ENCODE measurements at regions not wholly inside any gene's neighbourhood (a gene's known extent, or its start where the extent isn't known, plus 50 kb on each side); places are given as distances from the start of the nearest gene placed in this dataset.

DNA sequence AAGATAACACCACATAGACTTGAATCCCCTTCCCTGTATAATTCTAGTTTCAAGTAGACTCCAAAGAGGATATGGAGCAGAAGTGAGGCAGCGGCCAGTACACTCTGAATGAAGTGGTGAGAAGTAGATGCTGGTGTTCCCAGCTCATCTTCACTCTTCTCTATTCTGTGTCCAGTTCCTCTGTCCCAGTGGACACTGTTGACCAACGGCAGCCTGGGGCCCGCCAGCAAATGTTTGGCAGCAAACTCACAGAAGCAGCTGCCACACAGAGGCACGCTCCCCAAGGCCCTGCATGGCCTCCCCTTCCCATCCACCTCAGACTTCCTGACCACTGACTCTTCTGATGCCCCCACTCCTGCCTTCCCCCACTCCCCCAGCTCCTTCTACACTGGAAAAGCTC, 358.9 kb upstream of the ID4 start:
- Histone ChIP-seq H3K27me3 (ENCODE audit: control insufficient read depth, insufficient read depth, low read length) (no peaks in the 10 kb centered on the region), H3K36me3 (ENCODE audit: insufficient read depth, low read length) (no peaks in the 10 kb centered on the region), H3K4me1 (ENCODE audit: control insufficient read depth, insufficient read depth, low read length) (peaks cover 10% of the 10 kb centered on the region), H3K9ac (ENCODE audit: low read depth, low read length) (no peak overlapping the region), H3K4me3 (ENCODE audit: low read length) (no peak overlapping the region), H3K4me2 (ENCODE audit: low read length) (no peak overlapping the region), H3K9me3 (replicated peaks; ENCODE audit: low read length) (no peaks in the 10 kb centered on the region)

DNA sequence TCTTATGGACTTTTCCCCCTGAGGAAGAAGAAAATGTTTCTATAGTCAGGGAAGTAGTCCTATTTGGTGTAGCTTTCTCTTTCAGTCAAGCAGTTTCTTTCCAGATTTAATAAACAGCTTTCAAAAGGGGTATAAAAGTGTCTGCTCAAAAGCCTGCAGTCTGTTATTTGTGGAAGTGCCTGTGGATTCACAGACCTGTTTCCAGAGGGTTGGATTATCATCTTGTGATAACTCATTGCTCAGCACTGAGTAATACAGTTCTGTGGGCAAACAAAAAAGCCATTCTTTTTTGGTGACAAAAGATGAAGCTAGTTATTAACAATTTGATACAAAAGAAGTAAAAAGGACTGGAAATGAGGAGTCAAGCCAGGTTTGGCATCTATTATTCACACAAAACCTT, 358.2 kb upstream of the ID4 start:
- Histone ChIP-seq H3K4me3 (ENCODE audit: low read length) (no peak overlapping the region), H3K4me2 (ENCODE audit: low read length) (no peak overlapping the region), H3K36me3 (ENCODE audit: insufficient read depth, low read length) (no peaks in the 10 kb centered on the region)

DNA sequence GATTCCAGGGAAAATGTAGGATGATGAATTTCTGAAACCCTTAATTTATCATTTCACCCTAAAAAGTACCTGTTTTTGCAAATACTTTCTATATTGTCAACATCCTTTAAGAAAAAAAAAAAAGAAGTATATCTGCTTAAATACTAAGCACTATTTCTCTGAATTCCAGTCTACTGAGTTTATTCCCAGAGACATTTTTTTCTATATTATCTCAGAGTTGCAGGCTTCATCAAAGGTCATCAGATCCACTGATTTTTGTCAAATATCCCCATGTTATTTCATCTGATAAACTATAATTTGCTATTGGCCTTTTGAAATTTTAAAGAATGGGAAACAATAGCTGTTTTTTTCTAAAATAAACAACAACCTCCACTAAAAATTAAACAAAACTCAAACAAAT, 357.6 kb upstream of the ID4 start:
- Histone ChIP-seq H3K9me3 (replicated peaks; ENCODE audit: low read length) (no peaks in the 10 kb centered on the region), H3K9ac (ENCODE audit: low read depth, low read length) (no peak overlapping the region), H3K27me3 (ENCODE audit: control insufficient read depth, insufficient read depth, low read length) (no peaks in the 10 kb centered on the region), H3K4me1 (ENCODE audit: control insufficient read depth, insufficient read depth, low read length) (peaks cover 10% of the 10 kb centered on the region), H3K4me3 (ENCODE audit: low read length) (no peak overlapping the region), H3K36me3 (ENCODE audit: insufficient read depth, low read length) (no peaks in the 10 kb centered on the region), H3K4me2 (ENCODE audit: low read length) (no peak overlapping the region)

More for the DNA sequence above, 358.2 kb upstream of the ID4 start:
- Histone ChIP-seq H3K9me3 (replicated peaks; ENCODE audit: low read length) (no peaks in the 10 kb centered on the region), H3K9ac (ENCODE audit: low read depth, low read length) (no peak overlapping the region), H3K27me3 (ENCODE audit: control insufficient read depth, insufficient read depth, low read length) (no peaks in the 10 kb centered on the region), H3K4me1 (ENCODE audit: control insufficient read depth, insufficient read depth, low read length) (peaks cover 10% of the 10 kb centered on the region)

DNA sequence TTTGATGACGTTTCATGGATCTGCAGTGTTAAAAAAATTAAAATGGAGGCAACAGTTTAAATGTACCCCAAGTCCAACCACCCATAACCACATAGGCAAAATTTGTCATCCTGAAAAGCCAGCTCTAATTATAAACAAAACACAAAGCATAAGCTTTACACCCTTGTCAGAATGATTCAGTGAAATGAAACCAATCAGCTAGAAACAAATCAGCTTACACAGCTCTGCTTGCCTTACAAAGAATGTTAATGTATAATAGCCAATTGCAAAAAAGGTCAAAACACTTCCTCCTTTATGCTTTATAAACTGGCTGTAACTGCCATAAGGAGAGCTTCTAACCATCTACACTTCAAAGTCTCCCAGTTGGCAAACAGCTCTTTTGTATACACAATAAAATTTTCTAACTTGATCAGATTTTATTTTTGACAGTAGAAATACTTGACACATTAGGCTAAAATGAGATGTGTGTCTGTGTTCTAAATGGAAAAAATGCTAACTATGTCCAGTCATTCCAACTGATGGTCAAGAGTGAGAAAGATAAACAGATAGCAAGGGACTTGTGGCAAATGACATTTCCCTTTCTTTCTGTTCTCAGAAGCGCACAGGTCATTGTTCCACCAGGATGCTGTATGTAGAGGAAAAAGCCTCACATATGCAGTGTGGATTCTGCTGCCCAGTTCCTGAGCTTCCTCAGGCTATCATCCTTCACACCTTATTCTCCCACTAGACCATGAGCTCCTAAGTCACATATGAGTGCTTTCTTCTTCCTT, 344.3 kb upstream of the ID4 start:
- Histone ChIP-seq H3K36me3 (ENCODE audit: insufficient read depth, low read length) (no peaks in the 10 kb centered on the region), H3K4me3 (ENCODE audit: low read length) (no peak overlapping the region), H3K27me3 (ENCODE audit: control insufficient read depth, insufficient read depth, low read length) (no peaks in the 10 kb centered on the region), H3K4me2 (ENCODE audit: low read length) (no peak overlapping the region), H3K4me1 (ENCODE audit: control insufficient read depth, insufficient read depth, low read length) (no peaks in the 10 kb centered on the region), H3K9ac (ENCODE audit: low read depth, low read length) (no peak overlapping the region), H3K9me3 (replicated peaks; ENCODE audit: low read length) (no peaks in the 10 kb centered on the region)

DNA sequence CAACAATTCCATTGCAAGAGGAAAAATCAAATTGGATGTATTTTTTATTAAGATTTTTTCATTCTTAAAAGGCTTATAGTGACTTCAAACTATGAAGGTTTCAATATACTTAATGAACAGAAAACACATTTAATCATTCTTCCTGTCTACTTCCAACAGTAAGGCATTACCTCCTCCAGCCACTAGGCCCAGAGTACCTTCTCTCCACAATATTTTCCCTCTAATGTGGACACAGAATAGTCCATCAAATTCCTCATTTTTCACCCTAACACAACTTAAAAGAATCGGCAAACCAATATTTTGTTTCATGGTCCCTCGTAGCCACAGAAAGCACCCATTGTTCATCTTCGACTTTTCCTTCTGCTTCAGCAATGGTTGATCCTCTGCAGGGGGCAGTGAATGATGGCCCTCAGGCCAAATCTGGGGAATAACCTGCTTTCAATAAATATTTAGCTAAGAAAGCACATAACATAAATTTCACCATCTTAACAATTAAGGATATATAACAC, 335.4 kb upstream of the ID4 start:
- no peak overlapping the region for H3K4me3 ChIP-seq (ENCODE audit: low read length)
- no peaks in the 10 kb centered on the region for H3K4me1 ChIP-seq (ENCODE audit: control insufficient read depth, insufficient read depth, low read length)
- no peaks in the 10 kb centered on the region for H3K27me3 ChIP-seq (ENCODE audit: control insufficient read depth, insufficient read depth, low read length)
- H3K4me2 ChIP-seq (ENCODE audit: low read length) = no peak overlapping the region
- H3K36me3 ChIP-seq (ENCODE audit: insufficient read depth, low read length) = no peaks in the 10 kb centered on the region
- H3K9me3 ChIP-seq (replicated peaks; ENCODE audit: low read length) = no peaks in the 10 kb centered on the region
- no peak overlapping the region for H3K9ac ChIP-seq (ENCODE audit: low read depth, low read length)

DNA sequence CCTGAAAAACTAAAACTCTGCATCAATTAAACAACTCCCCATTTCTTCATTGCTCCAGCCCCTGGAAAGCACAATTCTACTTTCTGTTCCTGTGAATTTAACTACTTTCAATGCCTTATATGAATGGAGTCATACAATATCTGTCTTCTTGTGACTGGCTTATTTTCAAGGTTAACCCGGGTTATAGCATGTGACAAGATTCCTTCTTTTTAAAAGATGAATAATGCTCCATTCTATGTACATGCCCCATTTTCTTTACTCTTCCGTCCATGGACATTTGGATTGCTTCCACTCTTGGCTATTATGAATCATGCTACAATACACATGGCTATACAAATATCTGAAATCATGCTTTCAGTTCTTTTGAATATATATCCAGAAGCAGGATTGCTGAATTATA, 334.9 kb upstream of the ID4 start:
- Histone ChIP-seq H3K27me3 (ENCODE audit: control insufficient read depth, insufficient read depth, low read length) (no peaks in the 10 kb centered on the region), H3K4me2 (ENCODE audit: low read length) (no peak overlapping the region), H3K36me3 (ENCODE audit: insufficient read depth, low read length) (no peaks in the 10 kb centered on the region), H3K4me3 (ENCODE audit: low read length) (no peak overlapping the region), H3K9ac (ENCODE audit: low read depth, low read length) (no peak overlapping the region), H3K9me3 (replicated peaks; ENCODE audit: low read length) (no peaks in the 10 kb centered on the region), H3K4me1 (ENCODE audit: control insufficient read depth, insufficient read depth, low read length) (no peaks in the 10 kb centered on the region)

DNA sequence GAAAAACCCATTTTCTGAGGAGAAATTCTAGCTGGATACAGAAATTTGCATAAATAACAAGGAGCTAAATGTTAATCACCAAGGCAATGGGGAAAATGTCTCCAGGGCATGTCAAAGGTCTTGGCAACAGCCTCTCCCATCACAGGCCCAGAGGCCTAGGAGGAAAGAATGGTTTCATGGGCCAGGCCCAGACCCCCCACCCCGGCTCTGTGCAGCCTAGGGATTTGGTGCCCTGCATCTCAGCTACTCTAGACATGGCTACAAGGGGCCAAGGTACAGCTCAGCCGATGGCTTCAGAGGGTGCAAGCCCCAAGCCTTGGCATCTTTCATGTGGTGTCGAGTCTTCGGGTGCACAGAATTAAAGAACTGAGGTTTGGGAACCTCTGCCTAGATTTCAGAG, 321.2 kb upstream of the ID4 start:
- Histone ChIP-seq H3K9me3 (replicated peaks; ENCODE audit: low read length) (no peaks in the 10 kb centered on the region), H3K4me1 (ENCODE audit: control insufficient read depth, insufficient read depth, low read length) (no peaks in the 10 kb centered on the region), H3K4me2 (ENCODE audit: low read length) (no peak overlapping the region), H3K36me3 (ENCODE audit: insufficient read depth, low read length) (no peaks in the 10 kb centered on the region), H3K9ac (ENCODE audit: low read depth, low read length) (no peak overlapping the region), H3K27me3 (ENCODE audit: control insufficient read depth, insufficient read depth, low read length) (no peaks in the 10 kb centered on the region), H3K4me3 (ENCODE audit: low read length) (no peak overlapping the region)

DNA sequence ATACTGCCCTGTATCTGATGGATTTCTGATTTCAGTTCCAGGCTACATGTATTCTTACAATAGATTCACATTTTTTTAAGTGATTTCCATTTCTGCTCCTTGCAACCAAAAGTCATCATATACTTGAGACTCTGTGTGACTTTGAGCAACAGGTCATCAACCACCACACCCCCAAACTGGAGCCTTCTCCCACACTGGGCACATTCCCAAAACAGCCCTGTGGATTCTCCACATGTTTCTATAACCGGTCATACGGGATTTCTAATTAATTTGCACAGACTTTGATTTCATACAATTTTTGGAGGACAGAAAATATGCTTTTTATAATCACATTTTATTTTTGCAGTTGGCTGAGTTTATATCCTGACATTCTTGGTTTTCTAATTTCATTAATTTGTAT, 317.2 kb upstream of the ID4 start:
- Histone ChIP-seq H3K27me3 (ENCODE audit: control insufficient read depth, insufficient read depth, low read length) (no peaks in the 10 kb centered on the region), H3K4me1 (ENCODE audit: control insufficient read depth, insufficient read depth, low read length) (no peaks in the 10 kb centered on the region), H3K36me3 (ENCODE audit: insufficient read depth, low read length) (no peaks in the 10 kb centered on the region), H3K4me2 (ENCODE audit: low read length) (no peak overlapping the region), H3K9me3 (replicated peaks; ENCODE audit: low read length) (no peaks in the 10 kb centered on the region), H3K4me3 (ENCODE audit: low read length) (no peak overlapping the region), H3K9ac (ENCODE audit: low read depth, low read length) (no peak overlapping the region)

DNA sequence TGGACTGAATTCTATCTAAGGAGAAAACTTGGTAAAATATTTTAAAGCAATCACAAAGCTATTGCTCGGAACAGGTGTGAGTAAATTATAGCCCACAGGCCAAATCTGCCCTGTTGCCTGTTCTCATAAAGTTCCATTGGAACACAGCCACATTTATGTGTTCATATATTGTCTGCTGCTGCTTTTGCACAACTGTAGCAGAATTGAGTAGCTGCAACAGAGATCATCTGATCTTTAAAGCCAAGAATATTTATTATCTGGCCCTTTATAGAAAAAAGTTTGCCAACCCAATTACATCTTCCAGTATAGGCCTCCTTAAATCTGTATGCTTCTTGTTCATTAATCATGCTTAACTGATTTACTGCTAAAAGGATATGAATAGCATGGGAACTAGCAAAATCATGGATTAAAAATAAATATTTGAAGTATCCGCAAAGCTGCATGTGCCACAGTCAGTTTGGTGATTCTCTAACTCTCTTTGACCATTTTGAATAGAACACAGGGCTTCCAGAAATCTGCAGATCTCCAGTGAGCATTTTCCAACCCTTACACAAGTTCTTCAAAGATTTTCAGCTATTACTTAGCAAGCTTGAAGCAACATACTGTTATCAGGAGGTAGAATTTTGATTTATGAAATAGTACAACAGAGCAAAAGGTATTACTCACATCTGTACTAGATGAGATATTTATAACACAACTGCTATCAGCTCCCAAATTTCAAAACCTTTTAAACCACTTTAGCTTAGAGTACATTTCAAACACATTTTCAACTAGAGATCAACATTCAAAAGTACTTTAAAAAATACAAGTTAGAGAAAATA, 312.6 kb upstream of the ID4 start:
- Histone ChIP-seq H3K36me3 (ENCODE audit: insufficient read depth, low read length) (no peaks in the 10 kb centered on the region), H3K4me3 (ENCODE audit: low read length) (no peak overlapping the region), H3K9ac (ENCODE audit: low read depth, low read length) (no peak overlapping the region), H3K4me2 (ENCODE audit: low read length) (no peak overlapping the region), H3K27me3 (ENCODE audit: control insufficient read depth, insufficient read depth, low read length) (no peaks in the 10 kb centered on the region), H3K9me3 (replicated peaks; ENCODE audit: low read length) (no peaks in the 10 kb centered on the region), H3K4me1 (ENCODE audit: control insufficient read depth, insufficient read depth, low read length) (no peaks in the 10 kb centered on the region)

DNA sequence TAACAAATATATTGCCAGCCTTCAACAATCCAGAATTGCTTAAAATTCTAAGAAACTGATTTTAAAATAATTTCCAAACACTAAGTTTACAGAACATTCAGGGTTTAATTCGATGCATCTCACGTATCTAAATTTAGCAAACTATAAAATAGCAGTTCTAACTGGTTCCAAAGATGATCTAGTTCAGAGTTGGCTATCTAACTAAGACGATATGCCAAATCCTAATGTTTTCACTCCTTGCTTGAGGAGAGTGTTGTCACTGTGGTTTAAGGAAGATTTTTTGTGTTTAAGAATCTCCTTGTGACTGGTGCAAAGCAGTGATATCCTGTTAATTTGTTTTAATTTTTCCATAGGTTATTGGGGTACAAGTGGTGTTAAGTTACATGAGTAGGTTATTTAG, 311.5 kb upstream of the ID4 start:
- Histone ChIP-seq H3K27me3 (ENCODE audit: control insufficient read depth, insufficient read depth, low read length) (no peaks in the 10 kb centered on the region), H3K9ac (ENCODE audit: low read depth, low read length) (no peak overlapping the region), H3K4me1 (ENCODE audit: control insufficient read depth, insufficient read depth, low read length) (no peaks in the 10 kb centered on the region), H3K9me3 (replicated peaks; ENCODE audit: low read length) (no peaks in the 10 kb centered on the region), H3K4me2 (ENCODE audit: low read length) (no peak overlapping the region), H3K36me3 (ENCODE audit: insufficient read depth, low read length) (no peaks in the 10 kb centered on the region), H3K4me3 (ENCODE audit: low read length) (no peak overlapping the region)

DNA sequence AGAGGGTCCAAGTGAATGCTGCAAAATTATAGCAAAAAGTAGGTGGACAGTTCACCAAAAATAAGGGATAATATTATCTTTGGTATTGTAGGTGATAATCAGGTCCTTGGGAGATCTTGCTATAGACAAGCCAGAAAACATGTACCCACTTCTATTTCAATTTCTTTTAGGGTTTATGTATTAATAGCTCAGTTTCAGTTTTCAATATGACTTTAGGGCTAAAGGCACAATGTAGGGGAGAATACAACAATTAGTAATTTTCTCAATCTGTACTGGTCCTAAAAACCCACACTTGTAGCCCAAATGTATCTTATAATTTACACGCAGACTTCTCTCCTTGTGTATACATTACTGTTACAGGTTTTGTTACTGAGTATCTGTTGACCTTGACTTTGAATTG, 307.0 kb upstream of the ID4 start:
- Histone ChIP-seq H3K27me3 (ENCODE audit: control insufficient read depth, insufficient read depth, low read length) (no peaks in the 10 kb centered on the region), H3K4me1 (ENCODE audit: control insufficient read depth, insufficient read depth, low read length) (no peaks in the 10 kb centered on the region), H3K4me3 (ENCODE audit: low read length) (no peak overlapping the region), H3K9ac (ENCODE audit: low read depth, low read length) (no peak overlapping the region), H3K9me3 (replicated peaks; ENCODE audit: low read length) (no peaks in the 10 kb centered on the region), H3K36me3 (ENCODE audit: insufficient read depth, low read length) (no peaks in the 10 kb centered on the region), H3K4me2 (ENCODE audit: low read length) (no peak overlapping the region)

Data from skeletal muscle satellite cell (primary cell).